CD14-positive monocyte (primary cell): ENCODE measurements at regions not wholly inside any gene's neighbourhood (a gene's known extent, or its start where the extent isn't known, plus 50 kb on each side); places are given as distances from the start of the nearest gene placed in this dataset.

ENCODE experiments used
- DNase-seq, 3 donors: peaks; one replicate each; pipeline ENCODE4 v3.0.0-alpha.2; 2011 to 2022
- H2AFZ ChIP-seq: 2 replicates; pipeline ENCODE4 v1.6.0; 2012; ENCODE audit warnings: mild to moderate bottlenecking, low read depth, low read length, inconsistent platforms; ENCODE audit not compliant: insufficient read depth, poor library complexity, severe bottlenecking
- H3K27ac ChIP-seq, 2 donors: 1 replicate in 1 of 2; 2 replicates in 1 of 2; pipeline ENCODE4 v1.5.1; 2012 to 2013; ENCODE audit warnings: low read length in 2 of 2, control low read depth in 1 of 2, inconsistent platforms in 1 of 2, low read depth in 1 of 2, mild to moderate bottlenecking in 1 of 2
- H3K27me3 ChIP-seq, 2 donors: one replicate each; pipeline versions ENCODE4 v1.6.0 to v1.6.1; 2011 to 2013; ENCODE audit warnings: low read length in 2 of 2; ENCODE audit not compliant: control insufficient read depth in 2 of 2, insufficient read depth in 2 of 2
- H3K36me3 ChIP-seq, 2 donors: replicated peaks in 1 of 2; 1 replicate in 1 of 2; 2 replicates in 1 of 2; pipeline versions ENCODE4 v1.5.1 to v1.6.1; 2012 to 2013; ENCODE audit warnings: low read length in 2 of 2, control low read depth in 1 of 2, inconsistent platforms in 1 of 2, mild to moderate bottlenecking in 1 of 2; ENCODE audit not compliant: insufficient read depth in 2 of 2, control insufficient read depth in 1 of 2
- H3K4me1 ChIP-seq, 2 donors: 1 replicate in 1 of 2; 2 replicates in 1 of 2; pipeline versions ENCODE4 v1.5.1 to v1.6.1; 2012 to 2013; ENCODE audit warnings: low read length in 2 of 2, control low read depth in 1 of 2, inconsistent platforms in 1 of 2, mild to moderate bottlenecking in 1 of 2, moderate library complexity in 1 of 2; ENCODE audit not compliant: insufficient read depth in 2 of 2, control insufficient read depth in 1 of 2
- H3K4me2 ChIP-seq: replicated peaks from 2 replicates; pipeline ENCODE3; 2012; ENCODE audit warnings: low read length, moderate library complexity, mild to moderate bottlenecking; ENCODE audit not compliant: poor library complexity, severe bottlenecking; ENCODE audit errors: extremely low read depth
- H3K4me3 ChIP-seq, 3 experiments: fragments of 200-600 bp in 1 of 3; sonication (generic) in 1 of 3; replicated peaks in 1 of 3; 1 replicate in 2 of 3; 2 replicates in 1 of 3; pipeline ENCODE4 v1.5.1; 2011 to 2013; ENCODE audit warnings: low read length in 3 of 3, mild to moderate bottlenecking in 3 of 3, control low read depth in 2 of 3, low read depth in 2 of 3, inconsistent platforms in 1 of 3, moderate library complexity in 1 of 3
- H3K79me2 ChIP-seq: 2 replicates; pipeline ENCODE4 v1.6.0; 2012; ENCODE audit warnings: mild to moderate bottlenecking, control low read depth, inconsistent platforms, low read length, moderate library complexity; ENCODE audit not compliant: insufficient read depth
- H3K9ac ChIP-seq: 2 replicates; pipeline ENCODE4 v1.6.0; 2017; ENCODE audit warnings: low read length, mild to moderate bottlenecking; ENCODE audit not compliant: insufficient read depth, poor library complexity, severe bottlenecking
- H3K9me3 ChIP-seq, 2 donors: replicated peaks in 1 of 2; 1 replicate in 1 of 2; 2 replicates in 1 of 2; pipeline versions ENCODE4 v1.5.1 to v1.6.1; 2012 to 2013; ENCODE audit warnings: low read length in 2 of 2, control low read depth in 1 of 2; ENCODE audit not compliant: control insufficient read depth in 1 of 2, insufficient read depth in 1 of 2
- H4K20me1 ChIP-seq: 2 replicates; pipeline ENCODE4 v1.6.0; 2012; ENCODE audit warnings: mild to moderate bottlenecking, low read length, control low read depth, moderate library complexity; ENCODE audit not compliant: insufficient read depth
- H3K27ac Mint-ChIP-seq, 7 donors: one replicate each; pipeline ENCODE4 v1.8.0; 2020; ENCODE audit warnings: mild to moderate bottlenecking in 7 of 7, mixed read lengths in 7 of 7, moderate library complexity in 6 of 7, inconsistent platforms in 2 of 7
- H3K27me3 Mint-ChIP-seq, 3 donors: one replicate each; pipeline ENCODE4 v1.8.0; 2021 to 2022; ENCODE audit warnings: low read depth in 3 of 3, mild to moderate bottlenecking in 3 of 3, mixed read lengths in 3 of 3, moderate library complexity in 3 of 3, inconsistent platforms in 1 of 3
- H3K36me3 Mint-ChIP-seq, 2 donors: one replicate each; pipeline ENCODE4 v1.8.0; 2020; ENCODE audit warnings: mixed read lengths in 2 of 2, inconsistent platforms in 1 of 2, mild to moderate bottlenecking in 1 of 2
- H3K4me1 Mint-ChIP-seq: one replicate; pipeline ENCODE4 v1.8.0; 2020; ENCODE audit warnings: mild to moderate bottlenecking, mixed read lengths
- H3K4me3 Mint-ChIP-seq, 2 donors: one replicate each; pipeline ENCODE4 v1.8.0; 2020; ENCODE audit warnings: mild to moderate bottlenecking in 2 of 2, mixed read lengths in 2 of 2, moderate library complexity in 1 of 2
- H3K9me3 Mint-ChIP-seq, 7 donors: one replicate each; pipeline ENCODE4 v1.8.0; 2020 to 2022; ENCODE audit warnings: mixed read lengths in 7 of 7, mild to moderate bottlenecking in 6 of 7, moderate library complexity in 6 of 7, inconsistent platforms in 2 of 7
- CTCF ChIP-seq: fragments of 200-600 bp; IDR thresholded peaks from one replicate; pipeline ENCODE4 v1.8.0; 2022; ENCODE audit warnings: antibody characterized with exemption, mild to moderate bottlenecking
- WGBS: methylation state at CpG from one replicate; pipeline ENCODE4 v1.1.5; 2013; ENCODE audit warnings: missing lambda C conversion rate; ENCODE audit not compliant: insufficient coverage; 5-methylcytosine and 5-hydroxymethylcytosine counted together
- intact Hi-C, 2 donors: fragments of 100-400 bp; cut with micrococcal nuclease; formaldehyde crosslinking; loops; one replicate each; pipeline versions ENCODE4 v1.15.0 to v1.15.1; 2023

- H3K27me3 Mint-ChIP-seq = peaks cover 0 to 5% (median 5%) of the 10 kb centered on the region in 3 donors
- intact Hi-C loops = no loop called here
- H3K4me1 ChIP-seq = no peaks in the 10 kb centered on the region
- no peaks in the 10 kb centered on the region for H3K27me3 ChIP-seq
- H4K20me1 ChIP-seq = no peaks in the 10 kb centered on the region
- WGBS = 100% methylated on average over 1 of the region's 3 CpGs
- no peak for TF ChIP-seq CTCF
- DNase-seq = no peak
- H3K27ac Mint-ChIP-seq = no peak overlapping the region
- H3K4me1 Mint-ChIP-seq = no peaks in the 10 kb centered on the region
- no peak overlapping the region for H3K9ac ChIP-seq
- no peak overlapping the region for H3K4me3 ChIP-seq
- H3K4me3 Mint-ChIP-seq = no peak overlapping the region
- no peaks in the 10 kb centered on the region for H3K9me3 ChIP-seq
- no peak overlapping the region for H3K27ac ChIP-seq
- no peak overlapping the region for H3K4me2 ChIP-seq
- H2AFZ ChIP-seq = no peak overlapping the region
- peaks cover 0 to 2% (median 0%) of the 10 kb centered on the region in 7 donors for H3K9me3 Mint-ChIP-seq
- no peaks in the 10 kb centered on the region for H3K79me2 ChIP-seq
- H3K36me3 ChIP-seq = no peaks in the 10 kb centered on the region
- no peaks in the 10 kb centered on the region for H3K36me3 Mint-ChIP-seq
These were observed 125.8 kb downstream of the CTH start for GRCh38 chr1:70536708-70537366.

GRCh38 chr1:70537788-70538187 lies 126.7 kb downstream of the CTH start:
- no peak for TF ChIP-seq CTCF
- Mint-ChIP-seq H3K4me1 (no peaks in the 10 kb centered on the region), H3K4me3 (no peak overlapping the region), H3K36me3 (no peaks in the 10 kb centered on the region), H3K27me3 (peaks cover 0 to 5% (median 5%) of the 10 kb centered on the region in 3 donors), H3K9me3 (peaks cover 0 to 2% (median 0%) of the 10 kb centered on the region in 7 donors), H3K27ac (no peak overlapping the region)
- Histone ChIP-seq H3K27me3 (no peaks in the 10 kb centered on the region), H3K4me2 (no peak overlapping the region), H3K9ac (no peak overlapping the region), H3K27ac (no peak overlapping the region), H3K9me3 (no peaks in the 10 kb centered on the region), H3K36me3 (no peaks in the 10 kb centered on the region), H3K4me3 (no peak overlapping the region), H4K20me1 (no peaks in the 10 kb centered on the region), H3K4me1 (no peaks in the 10 kb centered on the region), H2AFZ (no peak overlapping the region), H3K79me2 (no peaks in the 10 kb centered on the region)
- no peak for DNase-seq
- intact Hi-C loops = no loop called here
- WGBS = no CpG with 5 or more reads among the region's 3 CpGs
